KMS-11 (cell line): ENCODE measurements at regions not wholly inside any gene's neighbourhood (a gene's known extent, or its start where the extent isn't known, plus 50 kb on each side); places are given as distances from the start of the nearest gene placed in this dataset.

Experiments used
- H2AFZ ChIP-seq: fragments of 200-600 bp; sonication (generic); 2 replicates; pipeline ENCODE4 v1.6.1; 2016; ENCODE audit warnings: antibody characterized with exemption, mixed run types, low read depth
- H3K27ac ChIP-seq: fragments of 200-600 bp; sonication (generic); 2 replicates; pipeline ENCODE4 v1.6.1; 2016; ENCODE audit warnings: mild to moderate bottlenecking, mixed run types
- H3K27me3 ChIP-seq: fragments of 200-600 bp; sonication (generic); 2 replicates; pipeline ENCODE4 v1.6.1; 2017; ENCODE audit warnings: mild to moderate bottlenecking, low read depth, mixed run types, moderate library complexity; ENCODE audit not compliant: insufficient read depth
- H3K36me3 ChIP-seq: fragments of 200-600 bp; sonication (generic); 2 replicates; pipeline ENCODE4 v1.6.1; 2017; ENCODE audit warnings: mild to moderate bottlenecking, mixed run types; ENCODE audit not compliant: insufficient read depth
- H3K4me1 ChIP-seq: fragments of 200-600 bp; sonication (generic); 2 replicates; pipeline ENCODE4 v1.6.1; 2016; ENCODE audit warnings: mild to moderate bottlenecking, low read depth, mixed run types; ENCODE audit not compliant: poor library complexity, severe bottlenecking
- H3K4me2 ChIP-seq: fragments of 200-600 bp; sonication (generic); 2 replicates; pipeline ENCODE4 v1.7.0; 2016; ENCODE audit warnings: mild to moderate bottlenecking, mixed run types
- H3K4me3 ChIP-seq: fragments of 200-600 bp; sonication (generic); IDR thresholded peaks from 2 replicates; pipeline ENCODE4 v1.6.1; 2017; ENCODE audit warnings: low read depth, low read length, mixed read lengths; ENCODE audit not compliant: insufficient read depth
- H3K79me2 ChIP-seq: fragments of 200-600 bp; sonication (generic); 2 replicates; pipeline ENCODE4 v1.6.1; 2016; ENCODE audit warnings: low read depth, mixed run types; ENCODE audit not compliant: insufficient read depth
- H3K9ac ChIP-seq: fragments of 200-600 bp; sonication (generic); 2 replicates; pipeline ENCODE4 v1.6.1; 2016; ENCODE audit warnings: mild to moderate bottlenecking, mixed run types
- H4K20me1 ChIP-seq: fragments of 200-600 bp; sonication (generic); 2 replicates; pipeline ENCODE4 v1.6.1; 2016; ENCODE audit warnings: mild to moderate bottlenecking, mixed run types; ENCODE audit not compliant: insufficient read depth
- TF ChIP-seq, protein P1 (sequence below): fragments of 200-600 bp; sonication (generic); conservative IDR thresholded peaks from 2 replicates; pipeline ENCODE4 v1.6.1; 2017; ENCODE audit warnings: low read depth, mild to moderate bottlenecking, antibody characterized with exemption, low read length, moderate library complexity, mixed read lengths

DNA sequence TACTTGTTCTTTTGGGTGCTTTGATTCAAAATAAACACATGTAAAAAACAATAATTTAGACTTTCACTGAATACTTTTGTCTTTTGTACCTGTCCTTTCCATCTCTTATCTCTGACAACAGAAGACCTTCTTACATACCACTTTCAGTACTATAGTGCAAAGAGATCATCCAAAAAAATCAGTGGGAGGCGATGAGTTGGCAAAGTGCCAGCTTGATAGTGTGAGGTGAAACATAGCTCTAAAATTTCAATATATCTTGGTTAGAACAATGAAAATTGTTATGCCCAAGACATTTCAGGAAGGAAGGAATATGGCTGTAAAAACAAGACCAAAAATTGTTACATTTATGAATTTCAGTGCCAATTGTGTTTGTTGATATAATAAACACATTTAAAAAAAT lies 390.2 kb upstream of the COBL start:
- Histone ChIP-seq H4K20me1 (no peaks in the 10 kb centered on the region), H2AFZ (no peak overlapping the region), H3K79me2 (no peaks in the 10 kb centered on the region), H3K36me3 (no peaks in the 10 kb centered on the region), H3K27me3 (no peaks in the 10 kb centered on the region), H3K4me3 (no peak overlapping the region), H3K4me1 (peaks cover 34% of the 10 kb centered on the region), H3K9ac (no peak overlapping the region), H3K27ac (peak overlapping the region; percentile 64; the same call in 1 of the 2 replicates), H3K4me2 (peak overlapping the region; percentile 62)
- TF ChIP-seq, protein P1, sequence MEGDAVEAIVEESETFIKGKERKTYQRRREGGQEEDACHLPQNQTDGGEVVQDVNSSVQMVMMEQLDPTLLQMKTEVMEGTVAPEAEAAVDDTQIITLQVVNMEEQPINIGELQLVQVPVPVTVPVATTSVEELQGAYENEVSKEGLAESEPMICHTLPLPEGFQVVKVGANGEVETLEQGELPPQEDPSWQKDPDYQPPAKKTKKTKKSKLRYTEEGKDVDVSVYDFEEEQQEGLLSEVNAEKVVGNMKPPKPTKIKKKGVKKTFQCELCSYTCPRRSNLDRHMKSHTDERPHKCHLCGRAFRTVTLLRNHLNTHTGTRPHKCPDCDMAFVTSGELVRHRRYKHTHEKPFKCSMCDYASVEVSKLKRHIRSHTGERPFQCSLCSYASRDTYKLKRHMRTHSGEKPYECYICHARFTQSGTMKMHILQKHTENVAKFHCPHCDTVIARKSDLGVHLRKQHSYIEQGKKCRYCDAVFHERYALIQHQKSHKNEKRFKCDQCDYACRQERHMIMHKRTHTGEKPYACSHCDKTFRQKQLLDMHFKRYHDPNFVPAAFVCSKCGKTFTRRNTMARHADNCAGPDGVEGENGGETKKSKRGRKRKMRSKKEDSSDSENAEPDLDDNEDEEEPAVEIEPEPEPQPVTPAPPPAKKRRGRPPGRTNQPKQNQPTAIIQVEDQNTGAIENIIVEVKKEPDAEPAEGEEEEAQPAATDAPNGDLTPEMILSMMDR, result no peak

GRCh38 chr7:51705701-51706100 lies 389.1 kb upstream of the COBL start:
- Histone ChIP-seq H4K20me1 (no peaks in the 10 kb centered on the region), H3K4me2 (peak overlapping the region; percentile 62), H2AFZ (peak overlapping the region; percentile 50), H3K9ac (peak overlapping the region; percentile 11; the same call in 1 of the 2 replicates), H3K79me2 (no peaks in the 10 kb centered on the region), H3K27ac (peak overlapping the region; percentile 64), H3K4me1 (peaks cover 34% of the 10 kb centered on the region), H3K4me3 (no peak overlapping the region), H3K36me3 (no peaks in the 10 kb centered on the region), H3K27me3 (no peaks in the 10 kb centered on the region)
- TF ChIP-seq, protein P1, result no peak

DNA sequence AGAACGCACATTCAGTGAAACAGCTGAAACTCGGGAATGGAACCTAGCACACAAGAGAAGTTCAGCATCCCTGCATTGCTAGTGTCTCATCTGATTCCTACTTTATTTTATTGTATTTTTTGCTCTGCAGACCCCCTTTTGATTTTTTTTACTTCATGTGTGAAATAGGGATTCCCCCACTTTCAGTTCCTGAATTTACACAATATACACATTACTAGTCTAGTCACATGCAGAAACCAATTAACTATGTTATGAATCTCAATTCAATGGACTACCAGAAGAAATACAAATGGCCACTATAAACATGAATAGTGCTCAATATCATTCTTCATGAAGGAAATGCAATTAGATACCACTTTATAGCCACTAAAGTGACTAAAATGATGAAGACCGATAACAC lies 386.1 kb upstream of the COBL start:
- Histone ChIP-seq H4K20me1 (no peaks in the 10 kb centered on the region), H3K27me3 (no peaks in the 10 kb centered on the region), H3K27ac (no peak overlapping the region), H3K9ac (no peak overlapping the region), H3K4me2 (no peak overlapping the region), H3K4me3 (no peak overlapping the region), H2AFZ (no peak overlapping the region), H3K4me1 (peaks cover 34% of the 10 kb centered on the region), H3K79me2 (no peaks in the 10 kb centered on the region), H3K36me3 (no peaks in the 10 kb centered on the region)
- TF ChIP-seq, protein P1, result no peak

GRCh38 chr7:51701935-51702334 lies 385.3 kb upstream of the COBL start:
- H3K27me3 ChIP-seq, result no peaks in the 10 kb centered on the region
- no peak overlapping the region for H3K4me3 ChIP-seq
- no peak overlapping the region for H2AFZ ChIP-seq
- TF ChIP-seq, protein P1, result no peak
- no peaks in the 10 kb centered on the region for H4K20me1 ChIP-seq
- no peak overlapping the region for H3K4me2 ChIP-seq
- H3K27ac ChIP-seq, result no peak overlapping the region
- no peaks in the 10 kb centered on the region for H3K79me2 ChIP-seq
- H3K36me3 ChIP-seq, result no peaks in the 10 kb centered on the region
- peaks cover 29% of the 10 kb centered on the region for H3K4me1 ChIP-seq
- H3K9ac ChIP-seq, result no peak overlapping the region
